ENCODE measurements at regions not wholly inside any gene's neighbourhood (a gene's known extent, or its start where the extent isn't known, plus 50 kb on each side); places are given as distances from the start of the nearest gene placed in this dataset.
A peak's percentile ranks its signal among the peaks of the same experiment; 100 is the strongest.

GRCh38 chr6:105890521-105891244 is 195.5 kb upstream of the PRDM1 start:
- intact Hi-C loops (cut with micrococcal nuclease): loop anchor here (5.0 kb wide), 1 partner anchor 47 kb away; no protein-coding TSS in a partner anchor
- no peak overlapping the region for H3K4me3 Mint-ChIP-seq
- no peaks in the 10 kb centered on the region for H3K27me3 Mint-ChIP-seq (ENCODE audit: insufficient read depth)
- H3K27ac Mint-ChIP-seq: no peak overlapping the region
- DNase-seq (ENCODE audit: low spot score): no peak
- peaks cover 56% of the 10 kb centered on the region for H3K4me1 Mint-ChIP-seq (ENCODE audit: low read depth)
- H3K9me3 Mint-ChIP-seq: peaks cover 3% of the 10 kb centered on the region
- peaks cover 14% of the 10 kb centered on the region for H3K36me3 Mint-ChIP-seq (ENCODE audit: low read depth)

- H3K9me3 Mint-ChIP-seq: peaks cover 3% of the 10 kb centered on the region
- H3K36me3 Mint-ChIP-seq (ENCODE audit: low read depth): peaks cover 13% of the 10 kb centered on the region
- intact Hi-C loops (cut with micrococcal nuclease): loop anchor here (5.0 kb wide), 1 partner anchor 47 kb away; no protein-coding TSS in a partner anchor
- no peak for DNase-seq (ENCODE audit: low spot score)
- no peak overlapping the region for H3K27ac Mint-ChIP-seq
- H3K4me1 Mint-ChIP-seq (ENCODE audit: low read depth): peaks cover 62% of the 10 kb centered on the region
- no peaks in the 10 kb centered on the region for H3K27me3 Mint-ChIP-seq (ENCODE audit: insufficient read depth)
- no peak overlapping the region for H3K4me3 Mint-ChIP-seq
Observed at GRCh38 chr6:105889902-105890301, 196.2 kb upstream of the PRDM1 start.

GRCh38 chr6:105886814-105887544 is 199.2 kb upstream of the PRDM1 start:
- intact Hi-C loops (cut with micrococcal nuclease): no loop called here
- Mint-ChIP-seq H3K36me3 (ENCODE audit: low read depth) (peaks cover 11% of the 10 kb centered on the region), H3K27ac (no peak overlapping the region), H3K4me3 (no peak overlapping the region), H3K4me1 (ENCODE audit: low read depth) (peaks cover 72% of the 10 kb centered on the region), H3K9me3 (peaks cover 3% of the 10 kb centered on the region), H3K27me3 (ENCODE audit: insufficient read depth) (no peaks in the 10 kb centered on the region)
- DNase-seq (ENCODE audit: low spot score): no peak

GRCh38 chr6:105886066-105886813 is 199.9 kb upstream of the PRDM1 start:
- no peaks in the 10 kb centered on the region for H3K27me3 Mint-ChIP-seq (ENCODE audit: insufficient read depth)
- intact Hi-C loops (cut with micrococcal nuclease): no loop called here
- no peak for DNase-seq (ENCODE audit: low spot score)
- H3K27ac Mint-ChIP-seq: no peak overlapping the region
- H3K36me3 Mint-ChIP-seq (ENCODE audit: low read depth): peaks cover 10% of the 10 kb centered on the region
- peaks cover under 1% of the 10 kb centered on the region for H3K9me3 Mint-ChIP-seq
- H3K4me3 Mint-ChIP-seq: no peak overlapping the region
- H3K4me1 Mint-ChIP-seq (ENCODE audit: low read depth): peaks cover 76% of the 10 kb centered on the region

- DNase-seq (ENCODE audit: low spot score): no peak
- Mint-ChIP-seq H3K9me3 (no peaks in the 10 kb centered on the region), H3K4me3 (no peak overlapping the region), H3K27ac (no peak overlapping the region), H3K27me3 (ENCODE audit: insufficient read depth) (peaks cover 6% of the 10 kb centered on the region), H3K36me3 (ENCODE audit: low read depth) (peaks cover 8% of the 10 kb centered on the region), H3K4me1 (ENCODE audit: low read depth) (peaks cover 90% of the 10 kb centered on the region)
- intact Hi-C loops (cut with micrococcal nuclease): loop anchor here (5.0 kb wide), 1 partner anchor 402 kb away; no protein-coding TSS in a partner anchor
Observed at GRCh38 chr6:105884426-105884825, 201.7 kb upstream of the PRDM1 start.

- Mint-ChIP-seq H3K27ac (no peak overlapping the region), H3K9me3 (no peaks in the 10 kb centered on the region), H3K36me3 (ENCODE audit: low read depth) (peaks cover 7% of the 10 kb centered on the region), H3K4me1 (ENCODE audit: low read depth) (peaks cover 91% of the 10 kb centered on the region), H3K27me3 (ENCODE audit: insufficient read depth) (peaks cover 6% of the 10 kb centered on the region), H3K4me3 (no peak overlapping the region)
- intact Hi-C loops (cut with micrococcal nuclease): loop anchor here (5.0 kb wide), 1 partner anchor 402 kb away; no protein-coding TSS in a partner anchor
- no peak for DNase-seq (ENCODE audit: low spot score)
Observed at GRCh38 chr6:105884011-105884410, 202.1 kb upstream of the PRDM1 start.

GRCh38 chr6:105882828-105883227 is 203.3 kb upstream of the PRDM1 start:
- Mint-ChIP-seq H3K4me3 (no peak overlapping the region), H3K9me3 (no peaks in the 10 kb centered on the region), H3K27me3 (ENCODE audit: insufficient read depth) (peaks cover 9% of the 10 kb centered on the region), H3K36me3 (ENCODE audit: low read depth) (peaks cover 11% of the 10 kb centered on the region), H3K27ac (no peak overlapping the region), H3K4me1 (ENCODE audit: low read depth) (peaks cover 81% of the 10 kb centered on the region)
- intact Hi-C loops (cut with micrococcal nuclease): loop anchor here (5.0 kb wide), 1 partner anchor 401 kb away; no protein-coding TSS in a partner anchor
- DNase-seq (ENCODE audit: low spot score): no peak

- Mint-ChIP-seq H3K36me3 (ENCODE audit: low read depth) (peaks cover 11% of the 10 kb centered on the region), H3K27me3 (ENCODE audit: insufficient read depth) (peaks cover 9% of the 10 kb centered on the region), H3K4me3 (no peak overlapping the region), H3K4me1 (ENCODE audit: low read depth) (peaks cover 75% of the 10 kb centered on the region), H3K27ac (no peak overlapping the region), H3K9me3 (no peaks in the 10 kb centered on the region)
- no peak for DNase-seq (ENCODE audit: low spot score)
- intact Hi-C loops (cut with micrococcal nuclease): loop anchor here (5.0 kb wide), 1 partner anchor 400 kb away; no protein-coding TSS in a partner anchor
Observed at GRCh38 chr6:105882121-105882803, 203.9 kb upstream of the PRDM1 start.

GRCh38 chr6:105881608-105882007 is 204.5 kb upstream of the PRDM1 start:
- Mint-ChIP-seq H3K4me3 (no peak overlapping the region), H3K36me3 (ENCODE audit: low read depth) (peaks cover 12% of the 10 kb centered on the region), H3K27ac (no peak overlapping the region), H3K4me1 (ENCODE audit: low read depth) (peaks cover 71% of the 10 kb centered on the region), H3K9me3 (peaks cover 3% of the 10 kb centered on the region), H3K27me3 (ENCODE audit: insufficient read depth) (peaks cover 12% of the 10 kb centered on the region)
- no peak for DNase-seq (ENCODE audit: low spot score)
- intact Hi-C loops (cut with micrococcal nuclease): loop anchor here (5.0 kb wide), 1 partner anchor 399 kb away; no protein-coding TSS in a partner anchor

- intact Hi-C loops (cut with micrococcal nuclease): loop anchor here (1.0 to 5.0 kb wide), 2 partner anchors 20 to 398 kb away; no protein-coding TSS in a partner anchor
- Mint-ChIP-seq H3K27me3 (ENCODE audit: insufficient read depth) (peaks cover 14% of the 10 kb centered on the region), H3K4me3 (peak overlapping the region; percentile 32), H3K9me3 (peaks cover 4% of the 10 kb centered on the region), H3K27ac (peak overlapping the region; percentile 5), H3K36me3 (ENCODE audit: low read depth) (peaks cover 13% of the 10 kb centered on the region), H3K4me1 (ENCODE audit: low read depth) (peaks cover 60% of the 10 kb centered on the region)
- no peak for DNase-seq (ENCODE audit: low spot score)
Observed at GRCh38 chr6:105880030-105880492, 206.1 kb upstream of the PRDM1 start.

GRCh38 chr6:105879146-105879545 is 207.0 kb upstream of the PRDM1 start:
- peaks cover 14% of the 10 kb centered on the region for H3K27me3 Mint-ChIP-seq (ENCODE audit: insufficient read depth)
- peaks cover 4% of the 10 kb centered on the region for H3K9me3 Mint-ChIP-seq
- H3K4me1 Mint-ChIP-seq (ENCODE audit: low read depth): peaks cover 53% of the 10 kb centered on the region

More at GRCh38 chr6:105879146-105879545, 207.0 kb upstream of the PRDM1 start:
- intact Hi-C loops (cut with micrococcal nuclease): no loop called here
- DNase-seq (ENCODE audit: low spot score): no peak
- Mint-ChIP-seq H3K27ac (no peak overlapping the region), H3K36me3 (ENCODE audit: low read depth) (peaks cover 11% of the 10 kb centered on the region), H3K4me3 (no peak overlapping the region)
